ENCODE measurements at regions not wholly inside any gene's neighbourhood (a gene's known extent, or its start where the extent isn't known, plus 50 kb on each side); places are given as distances from the start of the nearest gene placed in this dataset.
"Not testable (repeated sequence)": the region's sequence is repeated elsewhere in the genome, so short reads cannot be mapped to it uniquely, and the experiment has no call there.

DNA sequence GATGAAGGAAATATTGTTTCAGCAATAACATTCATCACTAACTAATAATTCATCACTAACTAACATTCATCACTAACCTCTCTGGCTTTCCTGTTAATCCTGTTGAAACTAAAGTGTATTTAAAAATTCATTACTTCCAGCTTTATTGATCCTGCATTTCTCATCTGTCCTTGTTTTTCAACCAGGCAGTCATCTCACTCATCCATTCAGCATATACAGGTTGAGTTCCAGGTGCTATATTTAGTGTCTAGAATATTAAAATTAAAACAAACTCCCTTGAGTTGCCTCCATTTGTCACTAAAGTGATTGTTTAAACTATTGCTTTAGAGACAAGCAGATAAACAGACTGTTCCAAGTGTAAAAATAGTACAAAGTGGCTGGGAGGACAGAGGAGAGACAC lies 58.1 kb downstream of the ATXN7L3B start:
- no peaks in the 10 kb centered on the region for H3K4me1 Mint-ChIP-seq (ENCODE audit: low read depth)
- ChIA-PET POLR2A (no interaction called here), CTCF (no interaction called here)
- no peak overlapping the region for H3K4me3 Mint-ChIP-seq
- Histone ChIP-seq H3K9me3 (ENCODE audit: control insufficient read depth in 1 of 2, insufficient read depth in 1 of 2, low read length in 2 of 2) (peaks cover 0 to 4% of the 10 kb centered on the region in 2 experiments), H3K27ac (ENCODE audit: low read depth in 1 of 2, low read length in 2 of 2) (no peak overlapping the region), H3K36me3 (ENCODE audit: insufficient read depth, low read length) (no peaks in the 10 kb centered on the region), H3K4me1 (ENCODE audit: insufficient read depth, low read length) (no peaks in the 10 kb centered on the region), H3K4me3 (ENCODE audit: low read length) (no peak overlapping the region), H3K27me3 (ENCODE audit: control insufficient read depth in 1 of 2, insufficient read depth in 2 of 2, low read length in 2 of 2) (no peaks in the 10 kb centered on the region)
- no peak overlapping the region for H3K27ac Mint-ChIP-seq
- intact Hi-C loops (cut with DNase I, micrococcal nuclease), result no loop called here
- TF ChIP-seq, protein P1, sequence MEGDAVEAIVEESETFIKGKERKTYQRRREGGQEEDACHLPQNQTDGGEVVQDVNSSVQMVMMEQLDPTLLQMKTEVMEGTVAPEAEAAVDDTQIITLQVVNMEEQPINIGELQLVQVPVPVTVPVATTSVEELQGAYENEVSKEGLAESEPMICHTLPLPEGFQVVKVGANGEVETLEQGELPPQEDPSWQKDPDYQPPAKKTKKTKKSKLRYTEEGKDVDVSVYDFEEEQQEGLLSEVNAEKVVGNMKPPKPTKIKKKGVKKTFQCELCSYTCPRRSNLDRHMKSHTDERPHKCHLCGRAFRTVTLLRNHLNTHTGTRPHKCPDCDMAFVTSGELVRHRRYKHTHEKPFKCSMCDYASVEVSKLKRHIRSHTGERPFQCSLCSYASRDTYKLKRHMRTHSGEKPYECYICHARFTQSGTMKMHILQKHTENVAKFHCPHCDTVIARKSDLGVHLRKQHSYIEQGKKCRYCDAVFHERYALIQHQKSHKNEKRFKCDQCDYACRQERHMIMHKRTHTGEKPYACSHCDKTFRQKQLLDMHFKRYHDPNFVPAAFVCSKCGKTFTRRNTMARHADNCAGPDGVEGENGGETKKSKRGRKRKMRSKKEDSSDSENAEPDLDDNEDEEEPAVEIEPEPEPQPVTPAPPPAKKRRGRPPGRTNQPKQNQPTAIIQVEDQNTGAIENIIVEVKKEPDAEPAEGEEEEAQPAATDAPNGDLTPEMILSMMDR (IDR thresholded peaks at IDR 0.05), result no peak
- DNase-seq (no peak), ATAC-seq (ENCODE audit: poor library complexity) (no peak)
- no peaks in the 10 kb centered on the region for H3K36me3 Mint-ChIP-seq (ENCODE audit: low read depth)
- peaks cover 7% of the 10 kb centered on the region for H3K9me3 Mint-ChIP-seq
- H3K27me3 Mint-ChIP-seq, result no peaks in the 10 kb centered on the region

DNA sequence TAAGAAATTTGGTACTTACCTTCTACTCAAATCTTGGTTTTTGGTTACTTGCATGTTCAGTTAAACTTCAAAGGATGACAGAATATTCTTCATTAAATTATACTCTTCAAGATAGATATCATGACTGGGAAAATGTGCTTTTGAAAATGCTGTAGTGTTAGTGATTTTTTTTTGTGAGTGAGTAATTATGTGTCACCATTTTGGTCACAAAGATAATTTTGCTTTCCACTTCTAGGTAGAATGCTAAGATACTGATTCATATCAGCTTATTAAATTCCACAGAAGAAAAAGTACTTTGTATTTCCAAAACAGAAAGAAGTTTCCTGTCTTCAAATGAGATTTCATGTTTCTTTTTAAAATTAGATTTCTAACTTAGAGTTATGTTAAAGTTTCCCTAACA lies 61.2 kb downstream of the ATXN7L3B start:
- no peaks in the 10 kb centered on the region for H3K36me3 Mint-ChIP-seq (ENCODE audit: low read depth)
- H3K27me3 ChIP-seq (ENCODE audit: control insufficient read depth in 1 of 2, insufficient read depth in 2 of 2, low read length in 2 of 2), result no peaks in the 10 kb centered on the region
- H3K9me3 Mint-ChIP-seq, result peaks cover 7% of the 10 kb centered on the region
- no peaks in the 10 kb centered on the region for H3K27me3 Mint-ChIP-seq
- intact Hi-C loops (cut with DNase I, micrococcal nuclease), result no loop called here
- peaks cover 0 to 4% of the 10 kb centered on the region in 2 experiments for H3K9me3 ChIP-seq (ENCODE audit: control insufficient read depth in 1 of 2, insufficient read depth in 1 of 2, low read length in 2 of 2)
- TF ChIP-seq, protein P1 (IDR thresholded peaks at IDR 0.05), result no peak
- POLR2A ChIA-PET, result no interaction called here
- no peak overlapping the region for H3K27ac Mint-ChIP-seq
- no peak for ATAC-seq (ENCODE audit: poor library complexity)
- H3K36me3 ChIP-seq (ENCODE audit: insufficient read depth, low read length), result no peaks in the 10 kb centered on the region
- no peak overlapping the region for H3K4me3 Mint-ChIP-seq
- no peak overlapping the region for H3K27ac ChIP-seq (ENCODE audit: low read depth in 1 of 2, low read length in 2 of 2)
- CTCF ChIA-PET, result no interaction called here
- no peaks in the 10 kb centered on the region for H3K4me1 Mint-ChIP-seq (ENCODE audit: low read depth)
- DNase-seq, result no peak
- no peaks in the 10 kb centered on the region for H3K4me1 ChIP-seq (ENCODE audit: insufficient read depth, low read length)
- H3K4me3 ChIP-seq (ENCODE audit: low read length), result no peak overlapping the region

DNA sequence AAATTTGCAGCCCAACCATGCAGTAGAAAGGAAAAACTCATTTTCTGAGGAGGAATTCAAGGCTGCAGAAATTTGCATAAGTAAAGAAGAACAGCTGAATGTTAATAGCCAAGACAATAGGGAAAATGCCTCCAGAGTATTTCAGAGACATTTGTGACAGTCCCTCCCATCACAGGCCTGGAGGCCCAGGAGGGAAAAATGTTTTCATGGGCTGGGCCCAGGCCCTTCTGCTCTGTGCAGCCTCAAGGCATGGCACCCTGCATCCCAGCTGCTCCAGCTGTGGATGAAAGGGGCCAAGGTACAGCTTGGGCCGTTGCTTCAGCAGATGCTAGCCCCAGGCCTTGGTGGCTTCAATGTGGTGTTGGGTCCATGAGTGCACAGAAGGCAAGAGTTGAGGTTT lies 62.3 kb downstream of the ATXN7L3B start:
- Histone ChIP-seq H3K4me3 (ENCODE audit: low read length) (no peak overlapping the region), H3K27me3 (ENCODE audit: control insufficient read depth in 1 of 2, insufficient read depth in 2 of 2, low read length in 2 of 2) (no peaks in the 10 kb centered on the region), H3K36me3 (ENCODE audit: insufficient read depth, low read length) (no peaks in the 10 kb centered on the region), H3K9me3 (ENCODE audit: control insufficient read depth in 1 of 2, insufficient read depth in 1 of 2, low read length in 2 of 2) (peaks cover 0 to 4% of the 10 kb centered on the region in 2 experiments), H3K27ac (ENCODE audit: low read depth in 1 of 2, low read length in 2 of 2) (no peak overlapping the region), H3K4me1 (ENCODE audit: insufficient read depth, low read length) (no peaks in the 10 kb centered on the region)
- no peak overlapping the region for H3K4me3 Mint-ChIP-seq
- H3K36me3 Mint-ChIP-seq (ENCODE audit: low read depth), result no peaks in the 10 kb centered on the region
- ATAC-seq (ENCODE audit: poor library complexity) (no peak), DNase-seq (no peak)
- no peaks in the 10 kb centered on the region for H3K4me1 Mint-ChIP-seq (ENCODE audit: low read depth)
- intact Hi-C loops (cut with DNase I, micrococcal nuclease), result no loop called here
- TF ChIP-seq, protein P1 (IDR thresholded peaks at IDR 0.05), result no peak
- ChIA-PET CTCF (no interaction called here), POLR2A (no interaction called here)
- H3K9me3 Mint-ChIP-seq, result peaks cover 7% of the 10 kb centered on the region
- no peaks in the 10 kb centered on the region for H3K27me3 Mint-ChIP-seq
- H3K27ac Mint-ChIP-seq, result no peak overlapping the region

DNA sequence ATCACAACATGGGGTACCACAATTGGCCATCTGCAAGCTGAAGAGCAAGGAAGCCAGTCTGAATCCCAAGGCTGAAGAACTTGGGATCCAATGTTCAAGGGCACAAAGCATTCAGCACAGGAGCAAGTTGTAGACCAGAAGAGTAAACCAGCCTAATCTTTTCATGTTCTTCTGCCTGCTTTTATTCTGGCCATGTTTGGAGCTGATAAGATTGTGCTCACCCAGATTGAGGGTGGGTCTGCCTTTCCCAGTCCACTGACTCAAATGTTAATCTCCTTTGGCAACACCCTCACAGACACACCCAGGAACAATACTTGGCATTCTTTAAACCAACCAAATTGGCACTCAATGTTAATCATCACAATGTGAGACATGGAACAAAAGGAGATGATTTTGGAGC lies 63.2 kb downstream of the ATXN7L3B start:
- H3K27ac Mint-ChIP-seq; H3K4me3 Mint-ChIP-seq; H3K27ac ChIP-seq (ENCODE audit: low read depth in 1 of 2, low read length in 2 of 2); H3K36me3 Mint-ChIP-seq (ENCODE audit: low read depth); DNase-seq; ATAC-seq (ENCODE audit: poor library complexity); POLR2A ChIA-PET; H3K27me3 Mint-ChIP-seq; H3K4me1 ChIP-seq (ENCODE audit: insufficient read depth, low read length); intact Hi-C loops (cut with DNase I, micrococcal nuclease); H3K9me3 Mint-ChIP-seq; H3K27me3 ChIP-seq (ENCODE audit: control insufficient read depth in 1 of 2, insufficient read depth in 2 of 2, low read length in 2 of 2); CTCF ChIA-PET; H3K36me3 ChIP-seq (ENCODE audit: insufficient read depth, low read length); H3K9me3 ChIP-seq (ENCODE audit: control insufficient read depth in 1 of 2, insufficient read depth in 1 of 2, low read length in 2 of 2); H3K4me3 ChIP-seq (ENCODE audit: low read length); H3K4me1 Mint-ChIP-seq (ENCODE audit: low read depth): not testable (repeated sequence)
